Parathyroid adenoma (tissue), 2 donors: ENCODE measurements at regions not wholly inside any gene's neighbourhood (a gene's known extent, or its start where the extent isn't known, plus 50 kb on each side); places are given as distances from the start of the nearest gene placed in this dataset.

Experiments used
- H2AFZ ChIP-seq: fragments of 300-600 bp; sonication (generic); one replicate; pipeline ENCODE4 v1.7.0; 2017; ENCODE audit warnings: antibody characterized with exemption, mild to moderate bottlenecking
- H3K27ac ChIP-seq: fragments of 300-600 bp; sonication (generic); one replicate; pipeline ENCODE4 v1.7.0; 2017
- H3K27me3 ChIP-seq: fragments of 300-600 bp; sonication (generic); one replicate; pipeline ENCODE4 v1.7.0; 2017; ENCODE audit warnings: low read length; ENCODE audit not compliant: control insufficient read depth, insufficient read depth
- H3K36me3 ChIP-seq: fragments of 300-600 bp; sonication (generic); one replicate; pipeline ENCODE4 v1.7.0; 2017; ENCODE audit warnings: low read length; ENCODE audit not compliant: control insufficient read depth, insufficient read depth
- H3K4me1 ChIP-seq: fragments of 300-600 bp; sonication (generic); one replicate; pipeline ENCODE4 v1.7.0; 2017; ENCODE audit warnings: control low read depth
- H3K4me2 ChIP-seq: fragments of 300-600 bp; sonication (generic); one replicate; pipeline ENCODE4 v1.7.0; 2017; ENCODE audit warnings: low read length
- H3K4me3 ChIP-seq: fragments of 300-600 bp; sonication (generic); one replicate; pipeline ENCODE4 v1.7.0; 2017; ENCODE audit warnings: low read depth, low read length
- H3K79me2 ChIP-seq: fragments of 300-600 bp; sonication (generic); one replicate; pipeline ENCODE4 v1.7.0; 2017; ENCODE audit warnings: control low read depth
- H3K9ac ChIP-seq: fragments of 300-600 bp; sonication (generic); one replicate; pipeline ENCODE4 v1.7.0; 2017; ENCODE audit warnings: mild to moderate bottlenecking
- H3K9me3 ChIP-seq: fragments of 300-600 bp; sonication (generic); one replicate; pipeline ENCODE4 v1.7.0; 2017; ENCODE audit warnings: low read length; ENCODE audit not compliant: control insufficient read depth
- CTCF ChIP-seq: fragments of 300-600 bp; sonication (generic); IDR thresholded peaks from one replicate; pipeline ENCODE4 v1.7.0; 2017; ENCODE audit warnings: antibody characterized with exemption, mild to moderate bottlenecking
- donor health status: primary hyperparathyroidism.

DNA sequence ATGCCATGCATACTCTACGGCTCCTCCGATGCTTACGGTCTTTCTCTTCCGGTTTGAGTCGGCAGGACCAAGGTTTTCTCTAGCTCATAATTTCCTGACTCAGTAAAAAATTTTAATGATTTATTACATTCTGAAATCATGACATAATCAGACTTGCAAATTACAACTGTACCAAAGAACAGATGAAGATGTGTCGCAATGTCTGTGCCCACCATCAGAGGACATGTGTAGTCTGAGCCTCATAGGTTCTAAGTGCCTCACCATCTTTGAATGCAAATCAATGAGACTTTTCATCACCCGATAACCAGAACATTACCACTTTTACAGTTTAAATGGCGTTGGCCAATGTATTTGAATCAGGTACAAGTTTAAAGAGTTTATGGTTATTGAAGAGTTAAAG, 213.1 kb downstream of the NHLRC3 start:
- H3K9ac ChIP-seq, result no peak overlapping the region
- no peaks in the 10 kb centered on the region for H3K36me3 ChIP-seq
- TF ChIP-seq CTCF, result no peak
- H3K4me3 ChIP-seq, result no peak overlapping the region
- no peaks in the 10 kb centered on the region for H3K9me3 ChIP-seq
- no peak overlapping the region for H3K27ac ChIP-seq
- no peak overlapping the region for H3K4me2 ChIP-seq
- H3K79me2 ChIP-seq, result no peaks in the 10 kb centered on the region
- H3K27me3 ChIP-seq, result no peaks in the 10 kb centered on the region
- no peak overlapping the region for H2AFZ ChIP-seq
- H3K4me1 ChIP-seq, result no peaks in the 10 kb centered on the region

- H3K9ac ChIP-seq, result no peak overlapping the region
- H3K27me3 ChIP-seq, result no peaks in the 10 kb centered on the region
- no peaks in the 10 kb centered on the region for H3K4me1 ChIP-seq
- no peak overlapping the region for H2AFZ ChIP-seq
- no peaks in the 10 kb centered on the region for H3K36me3 ChIP-seq
- no peak overlapping the region for H3K4me3 ChIP-seq
- no peaks in the 10 kb centered on the region for H3K79me2 ChIP-seq
- no peak overlapping the region for H3K27ac ChIP-seq
- TF ChIP-seq CTCF, result no peak
- no peaks in the 10 kb centered on the region for H3K9me3 ChIP-seq
- no peak overlapping the region for H3K4me2 ChIP-seq
Measured at GRCh38 chr13:39253774-39254173, 215.5 kb downstream of the NHLRC3 start.

- H2AFZ ChIP-seq, result no peak overlapping the region
- H3K4me3 ChIP-seq, result no peak overlapping the region
- no peaks in the 10 kb centered on the region for H3K4me1 ChIP-seq
- H3K9me3 ChIP-seq, result no peaks in the 10 kb centered on the region
- no peaks in the 10 kb centered on the region for H3K36me3 ChIP-seq
- no peak overlapping the region for H3K27ac ChIP-seq
- H3K9ac ChIP-seq, result no peak overlapping the region
- no peak overlapping the region for H3K4me2 ChIP-seq
- no peaks in the 10 kb centered on the region for H3K27me3 ChIP-seq
- no peaks in the 10 kb centered on the region for H3K79me2 ChIP-seq
- no peak for TF ChIP-seq CTCF
Measured at GRCh38 chr13:39254601-39255000, 216.3 kb downstream of the NHLRC3 start.

- Histone ChIP-seq H3K4me2 (no peak overlapping the region), H2AFZ (no peak overlapping the region), H3K27me3 (no peaks in the 10 kb centered on the region), H3K9ac (no peak overlapping the region), H3K9me3 (no peaks in the 10 kb centered on the region), H3K36me3 (no peaks in the 10 kb centered on the region), H3K79me2 (no peaks in the 10 kb centered on the region), H3K4me3 (no peak overlapping the region), H3K27ac (no peak overlapping the region), H3K4me1 (no peaks in the 10 kb centered on the region)
- TF ChIP-seq CTCF, result no peak
Measured at GRCh38 chr13:39257642-39258041, 219.4 kb downstream of the NHLRC3 start.

GRCh38 chr13:39259371-39260140, 221.3 kb downstream of the NHLRC3 start:
- Histone ChIP-seq H3K27me3 (no peaks in the 10 kb centered on the region), H3K79me2 (no peaks in the 10 kb centered on the region), H2AFZ (no peak overlapping the region), H3K9me3 (no peaks in the 10 kb centered on the region), H3K4me1 (no peaks in the 10 kb centered on the region), H3K4me3 (no peak overlapping the region), H3K27ac (no peak overlapping the region), H3K4me2 (no peak overlapping the region), H3K9ac (no peak overlapping the region), H3K36me3 (no peaks in the 10 kb centered on the region)
- no peak for TF ChIP-seq CTCF
